HCT116 (cell line): ENCODE measurements at regions not wholly inside any gene's neighbourhood (a gene's known extent, or its start where the extent isn't known, plus 50 kb on each side); places are given as distances from the start of the nearest gene placed in this dataset.

Experiments used
- ATAC-seq: fragments of 200-7000 bp; cut with Tn5 transposase; 2 replicates; pipeline ENCODE4 v1.9.1; 2020; ENCODE audit warnings: mild to moderate bottlenecking, moderate library complexity
- BruUV-seq: library from RNA; stranded (reverse); fragments of 400-500 nt; replicated peaks from 2 replicates; lab custom pipeline; 2021; lab: Mats Ljungman, UMichigan
- CTCF ChIA-PET: fragments of 300-600 bp; sonication (Branson Sonifier 250); formaldehyde crosslinking; loops from one replicate; lab custom pipeline; 2021; ENCODE audit warnings: antibody characterized with exemption; lab: Charles Lee
- POLR2A ChIA-PET: fragments of 300-600, 350-600 bp; sonication (Branson Sonifier 250); formaldehyde crosslinking; loops from one replicate; lab custom pipeline; 2021; ENCODE audit warnings: antibody characterized with exemption; lab: Charles Lee
- RAD21 ChIA-PET, 2 experiments: fragments of 300-600 bp; sonication (Branson Sonifier 250); formaldehyde crosslinking; loops; one replicate each; lab custom pipeline; 2023; ENCODE audit warnings: low total read pairs in 2 of 2; ENCODE audit not compliant: uncharacterized antibody in 2 of 2, unreplicated experiment in 2 of 2, low non-redundant PET in 1 of 2; lab: Charles Lee
- DNase-seq: peaks from one replicate; pipeline ENCODE4 v3.0.0-alpha.2; 2010; ENCODE audit warnings: low read depth, low spot score
- H2AFZ ChIP-seq: fragments of 200-600 bp; shearing (Covaris generic), sonication (generic); 2 replicates; pipeline ENCODE4 v1.6.1; 2017; ENCODE audit warnings: low read depth, mixed run types, mixed read lengths, antibody characterized with exemption, low read length; ENCODE audit not compliant: poor library complexity, severe bottlenecking
- H3K27ac ChIP-seq: 2 replicates; pipeline ENCODE4 v1.5.1; 2012; ENCODE audit warnings: low read depth, low read length
- H3K27me3 ChIP-seq: fragments of 200-600 bp; sonication (generic); 2 replicates; pipeline ENCODE4 v1.6.1; 2016; ENCODE audit warnings: mixed run types, low read length, mixed read lengths; ENCODE audit not compliant: insufficient read depth
- H3K36me3 ChIP-seq, 2 experiments: fragments of 200-500 bp in 1 of 2; fragments of 200-600 bp in 1 of 2; sonication (Bioruptor generic) in 1 of 2; sonication (generic) in 1 of 2; 2 replicates each; pipeline versions ENCODE4 v1.5.1 to v1.6.1; 2014 to 2016; ENCODE audit warnings: low read length in 2 of 2, inconsistent platforms in 1 of 2, mixed read lengths in 1 of 2, mixed run types in 1 of 2; ENCODE audit not compliant: insufficient read depth in 2 of 2, control insufficient read depth in 1 of 2
- H3K4me1 ChIP-seq, 2 experiments: fragments of 200-600 bp in 1 of 2; sonication (generic) in 1 of 2; 2 replicates each; pipeline versions ENCODE4 v1.5.1 to v1.6.1; 2012 to 2017; ENCODE audit warnings: low read length in 2 of 2, inconsistent platforms in 1 of 2, mild to moderate bottlenecking in 1 of 2, mixed read lengths in 1 of 2, mixed run types in 1 of 2, moderate library complexity in 1 of 2; ENCODE audit not compliant: insufficient read depth in 2 of 2, control insufficient read depth in 1 of 2
- H3K4me2 ChIP-seq: fragments of 200-600 bp; sonication (generic); 2 replicates; pipeline ENCODE4 v1.6.1; 2017; ENCODE audit warnings: mixed run types, low read length, mixed read lengths
- H3K4me3 ChIP-seq, 2 experiments: fragments of 200-600 bp in 1 of 2; sonication (generic) in 1 of 2; replicated peaks in 1 of 2; 2 replicates each; pipeline ENCODE4 v1.5.1; 2011 to 2016; ENCODE audit warnings: low read length in 2 of 2, control low read depth in 1 of 2, low read depth in 1 of 2, mild to moderate bottlenecking in 1 of 2, mixed read lengths in 1 of 2, mixed run types in 1 of 2
- H3K79me2 ChIP-seq: fragments of 200-600 bp; sonication (generic); 2 replicates; pipeline ENCODE4 v1.6.1; 2017; ENCODE audit warnings: mild to moderate bottlenecking, mixed run types, low read length, moderate library complexity, mixed read lengths; ENCODE audit not compliant: insufficient read depth
- H3K9ac ChIP-seq: fragments of 200-600 bp; sonication (generic); 2 replicates; pipeline ENCODE4 v1.6.1; 2016; ENCODE audit warnings: low read length, mixed read lengths
- H3K9me2 ChIP-seq: fragments of 200-600 bp; sonication (generic), shearing (Covaris generic); 2 replicates; pipeline ENCODE4 v1.6.1; 2017; ENCODE audit warnings: mixed run types, mild to moderate bottlenecking, moderate library complexity; ENCODE audit not compliant: insufficient read depth
- H3K9me3 ChIP-seq, 2 experiments: fragments of 200-500 bp in 1 of 2; fragments of 200-600 bp in 1 of 2; sonication (Bioruptor generic) in 1 of 2; sonication (generic) in 1 of 2; 2 replicates each; pipeline ENCODE4 v1.6.1; 2014 to 2017; ENCODE audit warnings: low read length in 2 of 2, mixed read lengths in 2 of 2, inconsistent platforms in 1 of 2, low read depth in 1 of 2, mild to moderate bottlenecking in 1 of 2, mixed run types in 1 of 2, moderate library complexity in 1 of 2; ENCODE audit not compliant: control insufficient read depth in 1 of 2, insufficient read depth in 1 of 2
- H4K20me1 ChIP-seq: fragments of 200-600 bp; sonication (generic), shearing (Covaris generic); 2 replicates; pipeline ENCODE4 v1.6.1; 2017; ENCODE audit warnings: mixed run types, mild to moderate bottlenecking, moderate library complexity; ENCODE audit not compliant: insufficient read depth
- CBX3 ChIP-seq: IDR thresholded peaks from 2 replicates; pipeline ENCODE4 v1.6.1; 2012; ENCODE audit warnings: low read depth
- CEBPB ChIP-seq: IDR thresholded peaks from 2 replicates; pipeline ENCODE4 v1.6.1; 2012; ENCODE audit warnings: low read depth
- EGR1 ChIP-seq: IDR thresholded peaks from 2 replicates; pipeline ENCODE4 v1.6.1; 2012; ENCODE audit warnings: low read depth
- ELF1 ChIP-seq: IDR thresholded peaks from 2 replicates; pipeline ENCODE4 v1.6.1; 2012; ENCODE audit warnings: low read depth, borderline replicate concordance
- JUND ChIP-seq: IDR thresholded peaks from 2 replicates; pipeline ENCODE4 v1.6.1; 2012
- POLR2AphosphoS5 ChIP-seq: IDR thresholded peaks from 2 replicates; pipeline ENCODE4 v1.6.1; 2011; ENCODE audit warnings: mild to moderate bottlenecking, low read depth, low read length, moderate library complexity
- SP1 ChIP-seq: IDR thresholded peaks from 2 replicates; pipeline ENCODE4 v1.6.1; 2012; ENCODE audit warnings: low read depth
- SRF ChIP-seq: IDR thresholded peaks from 2 replicates; pipeline ENCODE4 v1.6.1; 2012; ENCODE audit warnings: low read depth
- YY1 ChIP-seq: IDR thresholded peaks from 2 replicates; pipeline ENCODE4 v1.6.1; 2011; ENCODE audit warnings: low read length, low read depth, moderate library complexity, mild to moderate bottlenecking; ENCODE audit not compliant: insufficient replicate concordance; ENCODE audit errors: extremely low read depth
- ZFX ChIP-seq: fragments of 450-650 bp; IDR thresholded peaks from 2 replicates; pipeline ENCODE4 v1.6.1; 2017
- ZNF274 ChIP-seq: fragments of 200-500 bp; sonication (Bioruptor generic); IDR thresholded peaks from 2 replicates; pipeline ENCODE4 v1.6.1; 2014; ENCODE audit warnings: mild to moderate bottlenecking, low read depth, low read length, inconsistent platforms
- intact Hi-C: fragments of 100-400 bp; cut with micrococcal nuclease; formaldehyde crosslinking; loops from 2 replicates; pipeline ENCODE4 v1.10.0; 2022
- TF ChIP-seq, protein P1 (sequence below): IDR thresholded peaks from 2 replicates; pipeline ENCODE4 v1.6.1; 2012
- TF ChIP-seq, protein P2 (sequence below): IDR thresholded peaks from 2 replicates; pipeline ENCODE4 v1.6.1; 2012
- TF ChIP-seq, protein P3 (sequence below): IDR thresholded peaks from 2 replicates; pipeline ENCODE4 v1.6.1; 2012; ENCODE audit warnings: low read depth

DNA sequence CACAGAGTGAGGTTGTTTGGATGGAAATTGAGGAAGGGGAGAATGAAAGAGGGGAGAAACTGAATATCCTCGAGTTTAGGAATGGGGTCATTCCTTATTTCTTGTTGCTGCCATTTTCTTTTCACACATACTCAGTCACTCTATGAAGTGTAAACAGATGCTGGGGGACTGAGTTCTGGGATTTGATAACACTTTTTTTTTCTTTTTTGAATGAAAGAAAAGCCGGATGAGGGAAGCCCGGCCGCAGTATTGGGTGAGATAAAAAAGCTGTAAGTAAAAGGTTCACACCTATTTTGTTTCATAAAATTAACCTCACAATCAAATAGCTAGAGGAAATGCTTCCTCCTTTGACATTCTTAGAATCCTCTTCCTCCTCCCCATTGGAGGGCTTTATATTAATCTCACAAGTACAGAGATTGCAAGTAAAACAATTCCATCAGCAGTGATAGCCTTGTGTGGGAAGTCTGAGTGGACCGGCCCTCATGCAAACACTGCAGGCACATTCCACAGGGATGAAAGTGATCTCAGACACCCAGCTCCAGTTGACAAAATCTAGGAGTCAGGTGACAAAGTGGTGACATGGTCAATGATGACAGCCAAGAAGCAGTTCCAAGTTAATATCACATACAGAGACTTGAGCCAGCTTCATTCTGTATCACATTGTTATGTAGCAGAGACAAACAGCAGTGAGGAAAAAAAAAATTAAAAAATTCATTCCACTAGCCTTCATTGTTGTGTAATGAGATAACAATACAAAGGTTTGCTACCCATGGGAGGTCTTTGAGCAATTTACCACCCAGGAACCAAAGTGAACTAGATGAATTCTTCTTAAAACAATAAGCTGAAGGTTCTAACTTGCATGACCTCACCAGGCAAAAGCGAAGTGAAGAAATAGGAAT lies 391.1 kb upstream of the HSF2 start:
- no peak for TF ChIP-seq YY1
- TF ChIP-seq, protein P1, sequence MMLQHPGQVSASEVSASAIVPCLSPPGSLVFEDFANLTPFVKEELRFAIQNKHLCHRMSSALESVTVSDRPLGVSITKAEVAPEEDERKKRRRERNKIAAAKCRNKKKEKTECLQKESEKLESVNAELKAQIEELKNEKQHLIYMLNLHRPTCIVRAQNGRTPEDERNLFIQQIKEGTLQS = no peak
- no peak for TF ChIP-seq JUND
- TF ChIP-seq CEBPB = no peak
- TF ChIP-seq ELF1 = no peak
- no peak for TF ChIP-seq SP1
- no peak for TF ChIP-seq ZNF274
- TF ChIP-seq EGR1 = no peak
- TF ChIP-seq, protein P2, sequence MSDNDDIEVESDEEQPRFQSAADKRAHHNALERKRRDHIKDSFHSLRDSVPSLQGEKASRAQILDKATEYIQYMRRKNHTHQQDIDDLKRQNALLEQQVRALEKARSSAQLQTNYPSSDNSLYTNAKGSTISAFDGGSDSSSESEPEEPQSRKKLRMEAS = no peak
- no peak for TF ChIP-seq CBX3
- no peak for DNase-seq

DNA sequence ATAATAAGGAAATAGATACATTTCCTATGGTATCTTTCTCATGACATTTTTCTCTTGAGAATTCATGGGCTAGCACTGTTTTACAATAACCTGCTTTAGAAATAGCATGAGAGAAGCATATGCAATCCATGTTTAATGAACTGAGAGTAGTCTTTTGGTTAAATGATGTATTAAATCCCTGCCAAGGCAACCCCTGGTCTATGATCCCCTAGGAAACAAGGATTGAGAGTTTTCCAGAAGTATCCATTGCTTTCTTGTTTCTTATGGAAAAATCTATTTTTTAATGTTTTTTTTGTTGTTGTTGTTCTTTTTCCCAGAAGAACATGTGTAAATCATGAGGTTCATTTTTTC lies 390.5 kb upstream of the HSF2 start:
- POLR2A ChIA-PET = no interaction called here
- no peak for DNase-seq
- Histone ChIP-seq H3K27ac (no peak overlapping the region), H3K36me3 (no peaks in the 10 kb centered on the region), H3K4me2 (no peak overlapping the region), H2AFZ (no peak overlapping the region), H3K4me3 (no peak overlapping the region), H3K4me1 (no peaks in the 10 kb centered on the region), H3K9me3 (no peaks in the 10 kb centered on the region), H3K79me2 (no peaks in the 10 kb centered on the region), H3K9me2 (no peaks in the 10 kb centered on the region), H4K20me1 (no peaks in the 10 kb centered on the region), H3K9ac (no peak overlapping the region), H3K27me3 (no peaks in the 10 kb centered on the region)
- BruUV-seq = no TSS peak
- RAD21 ChIA-PET = no interaction called here
- no peak for ATAC-seq
- intact Hi-C loops = no loop called here
- CTCF ChIA-PET = no interaction called here
- TF ChIP-seq, protein P3, sequence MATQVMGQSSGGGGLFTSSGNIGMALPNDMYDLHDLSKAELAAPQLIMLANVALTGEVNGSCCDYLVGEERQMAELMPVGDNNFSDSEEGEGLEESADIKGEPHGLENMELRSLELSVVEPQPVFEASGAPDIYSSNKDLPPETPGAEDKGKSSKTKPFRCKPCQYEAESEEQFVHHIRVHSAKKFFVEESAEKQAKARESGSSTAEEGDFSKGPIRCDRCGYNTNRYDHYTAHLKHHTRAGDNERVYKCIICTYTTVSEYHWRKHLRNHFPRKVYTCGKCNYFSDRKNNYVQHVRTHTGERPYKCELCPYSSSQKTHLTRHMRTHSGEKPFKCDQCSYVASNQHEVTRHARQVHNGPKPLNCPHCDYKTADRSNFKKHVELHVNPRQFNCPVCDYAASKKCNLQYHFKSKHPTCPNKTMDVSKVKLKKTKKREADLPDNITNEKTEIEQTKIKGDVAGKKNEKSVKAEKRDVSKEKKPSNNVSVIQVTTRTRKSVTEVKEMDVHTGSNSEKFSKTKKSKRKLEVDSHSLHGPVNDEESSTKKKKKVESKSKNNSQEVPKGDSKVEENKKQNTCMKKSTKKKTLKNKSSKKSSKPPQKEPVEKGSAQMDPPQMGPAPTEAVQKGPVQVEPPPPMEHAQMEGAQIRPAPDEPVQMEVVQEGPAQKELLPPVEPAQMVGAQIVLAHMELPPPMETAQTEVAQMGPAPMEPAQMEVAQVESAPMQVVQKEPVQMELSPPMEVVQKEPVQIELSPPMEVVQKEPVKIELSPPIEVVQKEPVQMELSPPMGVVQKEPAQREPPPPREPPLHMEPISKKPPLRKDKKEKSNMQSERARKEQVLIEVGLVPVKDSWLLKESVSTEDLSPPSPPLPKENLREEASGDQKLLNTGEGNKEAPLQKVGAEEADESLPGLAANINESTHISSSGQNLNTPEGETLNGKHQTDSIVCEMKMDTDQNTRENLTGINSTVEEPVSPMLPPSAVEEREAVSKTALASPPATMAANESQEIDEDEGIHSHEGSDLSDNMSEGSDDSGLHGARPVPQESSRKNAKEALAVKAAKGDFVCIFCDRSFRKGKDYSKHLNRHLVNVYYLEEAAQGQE = no peak
- TF ChIP-seq, protein P1 = no peak
- TF ChIP-seq ZFX (no peak), POLR2AphosphoS5 (no peak), SRF (no peak), CEBPB (no peak), ELF1 (no peak)

More for the DNA sequence above, 391.1 kb upstream of the HSF2 start:
- no peak overlapping the region for H3K4me2 ChIP-seq
- no peak overlapping the region for H3K4me3 ChIP-seq
- POLR2A ChIA-PET = no interaction called here
- H3K79me2 ChIP-seq = no peaks in the 10 kb centered on the region
- RAD21 ChIA-PET = no interaction called here
- H3K36me3 ChIP-seq = no peaks in the 10 kb centered on the region
- H4K20me1 ChIP-seq = no peaks in the 10 kb centered on the region
- no TSS peak for BruUV-seq
- H3K9ac ChIP-seq = no peak overlapping the region
- H3K4me1 ChIP-seq = no peaks in the 10 kb centered on the region
- intact Hi-C loops = no loop called here
- CTCF ChIA-PET = no interaction called here
- no peaks in the 10 kb centered on the region for H3K9me3 ChIP-seq
- H3K9me2 ChIP-seq = no peaks in the 10 kb centered on the region
- no peak for ATAC-seq
- H3K27ac ChIP-seq = no peak overlapping the region
- no peak overlapping the region for H2AFZ ChIP-seq
- H3K27me3 ChIP-seq = no peaks in the 10 kb centered on the region
